Ammon's horn (tissue), 1 donor: ENCODE measurements at regions not wholly inside any gene's neighbourhood (a gene's known extent, or its start where the extent isn't known, plus 50 kb on each side); places are given as distances from the start of the nearest gene placed in this dataset.
"Not testable (repeated sequence)": the region's sequence is repeated elsewhere in the genome, so short reads cannot be mapped to it uniquely, and the experiment has no call there.

ENCODE experiments used
- DNase-seq: peaks from one replicate; pipeline ENCODE4 v3.0.0-alpha.2; 2016; ENCODE audit warnings: low spot score

GRCh38 chr7:34332006-34332405 is 326.0 kb upstream of the NPSR1 start:
- no peak for DNase-seq

- DNase-seq = no peak
Measured at GRCh38 chr7:34333184-34333583, 324.8 kb upstream of the NPSR1 start.

DNA sequence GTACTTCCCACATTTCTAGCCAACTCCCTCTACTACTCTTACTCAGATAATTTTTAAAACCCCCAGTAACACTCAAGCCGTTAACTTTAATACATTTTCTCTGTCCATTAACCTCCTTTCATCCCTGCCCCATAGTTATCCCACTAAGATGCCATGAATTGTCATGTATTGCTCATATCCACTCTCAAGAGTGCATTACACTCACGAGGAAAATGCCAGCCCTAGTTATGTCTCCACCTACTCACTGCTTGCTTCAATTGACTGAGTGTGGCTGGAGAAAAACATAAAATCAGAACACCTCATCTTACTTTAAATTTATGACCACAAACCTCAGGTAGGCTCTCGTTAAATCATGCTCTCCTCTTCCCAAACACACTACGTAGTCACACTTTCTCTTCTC is 324.1 kb upstream of the NPSR1 start:
- DNase-seq = no peak

DNA sequence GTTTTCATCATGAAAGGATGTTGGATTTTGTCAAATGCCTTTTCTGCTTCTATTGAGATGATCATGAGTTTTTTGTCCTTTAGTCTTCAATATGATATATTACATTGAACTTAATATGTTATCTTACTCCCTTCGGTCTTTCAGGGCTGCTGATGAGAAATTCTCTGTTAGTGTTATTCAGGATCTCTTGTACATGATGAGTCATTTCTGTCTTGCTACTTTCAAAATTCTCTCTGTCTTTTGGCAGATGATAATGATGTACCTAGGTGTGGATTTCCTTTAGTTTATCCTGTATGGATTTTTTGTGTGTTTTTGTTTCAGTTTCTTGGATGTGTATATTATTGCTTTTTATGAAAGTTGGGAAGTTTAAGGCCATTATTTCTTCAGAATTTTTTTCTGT is 320.9 kb upstream of the NPSR1 start:
- no peak for DNase-seq

DNA sequence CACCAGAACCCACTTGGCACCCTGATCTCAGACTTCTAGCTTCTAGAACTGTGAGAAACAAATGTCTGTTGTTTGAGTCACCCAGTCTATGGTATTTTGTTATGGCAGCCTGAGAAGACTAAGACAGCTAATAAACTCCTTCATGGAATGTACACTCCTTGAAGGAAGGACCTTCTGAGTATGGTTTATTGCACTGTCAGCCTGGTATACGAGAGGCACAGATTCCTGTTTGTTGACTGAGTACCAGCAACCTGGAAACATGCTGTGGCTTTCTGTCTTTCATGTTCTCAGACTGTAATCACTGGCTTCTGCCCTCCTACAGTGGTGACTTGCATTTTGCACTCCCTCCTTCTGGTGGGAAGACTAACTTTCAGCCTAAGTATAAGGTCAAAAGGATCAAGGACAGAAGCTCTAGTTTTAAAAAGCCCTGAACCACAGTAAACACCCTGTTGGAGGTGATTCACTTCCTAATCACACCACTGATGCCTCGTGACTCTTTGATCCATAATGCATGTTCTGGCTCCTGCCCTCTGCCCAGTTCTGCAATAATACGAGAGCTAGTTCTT is 319.0 kb upstream of the NPSR1 start:
- DNase-seq = no peak

- no peak for DNase-seq
Measured at GRCh38 chr7:34341326-34341725, 316.7 kb upstream of the NPSR1 start.

DNA sequence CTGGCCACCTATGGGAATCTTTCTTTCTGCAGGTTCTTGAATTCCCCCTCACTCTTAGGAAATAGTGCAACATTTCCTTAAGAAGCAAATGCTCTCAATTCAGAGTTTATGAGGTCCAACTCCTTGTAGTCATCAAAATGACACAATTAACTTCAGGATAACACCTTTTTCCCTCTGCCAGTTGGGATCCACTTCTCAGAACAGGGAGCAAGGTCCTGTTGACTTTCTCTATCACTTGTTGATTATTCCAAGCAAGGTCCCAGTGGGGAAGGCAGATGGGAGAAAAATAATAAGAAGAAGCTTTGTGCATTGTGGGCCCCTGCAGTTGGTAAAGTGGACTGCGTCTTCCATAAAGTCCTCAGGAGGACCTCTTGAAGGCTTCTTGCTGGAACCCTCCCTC is 315.6 kb upstream of the NPSR1 start:
- DNase-seq = no peak

- no peak for DNase-seq
Measured at GRCh38 chr7:34343667-34344066, 314.4 kb upstream of the NPSR1 start.

DNA sequence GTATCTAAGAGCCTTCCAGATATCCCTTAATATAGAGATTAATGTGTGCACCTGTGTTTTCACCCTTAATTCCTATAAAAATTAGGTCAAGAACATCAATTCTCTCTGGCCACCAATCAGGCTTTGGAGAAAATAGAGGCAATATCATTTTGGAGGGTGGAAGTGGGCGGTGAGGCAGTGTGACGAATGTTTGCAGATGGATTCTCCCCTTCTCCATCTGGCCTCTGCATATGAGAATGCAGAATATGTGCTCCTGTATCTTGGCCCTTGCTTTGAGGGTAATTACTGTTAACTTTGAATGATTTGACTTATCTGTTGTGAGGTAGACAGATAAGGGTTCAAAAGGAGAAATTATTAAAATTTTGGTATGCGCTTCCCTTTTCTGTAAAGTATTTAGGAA is 304.0 kb upstream of the NPSR1 start:
- DNase-seq = peak; percentile 53

DNA sequence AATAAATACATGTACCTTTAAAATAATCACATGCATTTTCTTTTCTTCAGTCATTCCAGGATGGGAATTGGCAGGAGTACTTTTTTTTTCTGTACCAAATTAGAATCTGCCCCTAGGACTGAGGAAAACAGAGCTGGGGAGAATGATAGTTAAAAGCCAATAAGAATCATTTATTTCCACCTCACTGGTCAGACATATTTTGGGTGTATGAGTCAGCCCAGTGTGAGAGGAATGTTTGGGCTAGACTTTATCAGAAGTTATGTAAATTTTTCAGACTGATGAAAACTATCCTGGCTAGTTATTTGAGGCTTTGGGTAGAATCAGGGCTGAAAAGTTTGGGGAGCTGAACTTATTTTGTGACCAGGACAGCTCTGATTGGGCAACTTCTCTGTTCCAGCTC is 303.1 kb upstream of the NPSR1 start:
- DNase-seq = no peak

GRCh38 chr7:34357068-34357467 is 300.9 kb upstream of the NPSR1 start:
- no peak for DNase-seq

DNA sequence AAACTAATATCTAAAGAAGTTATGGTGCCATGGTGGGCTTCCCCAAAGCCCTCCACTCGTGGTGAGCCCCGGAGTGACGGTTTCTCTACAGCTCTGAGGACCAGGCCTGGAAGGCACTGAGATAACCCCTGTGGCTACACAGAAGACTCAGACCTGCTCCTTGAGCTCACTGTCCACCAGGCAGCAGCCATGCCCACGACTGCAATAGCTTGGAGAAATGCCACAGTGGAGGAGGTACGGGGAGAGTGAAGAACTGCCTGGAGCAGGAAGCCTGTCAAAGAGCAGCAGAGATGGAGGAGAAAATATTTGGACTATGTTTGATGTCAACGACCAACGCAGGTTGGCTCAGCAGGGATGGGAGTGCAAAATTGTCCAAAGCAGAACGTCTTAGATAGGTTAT is 300.1 kb upstream of the NPSR1 start:
- DNase-seq = no peak

- not testable (repeated sequence) for DNase-seq
Measured at GRCh38 chr7:34358578-34358977, 299.4 kb upstream of the NPSR1 start.

GRCh38 chr7:34361663-34362250 is 296.3 kb upstream of the NPSR1 start:
- DNase-seq = peak; percentile 65

GRCh38 chr7:34362621-34363020 is 295.4 kb upstream of the NPSR1 start:
- no peak for DNase-seq

DNA sequence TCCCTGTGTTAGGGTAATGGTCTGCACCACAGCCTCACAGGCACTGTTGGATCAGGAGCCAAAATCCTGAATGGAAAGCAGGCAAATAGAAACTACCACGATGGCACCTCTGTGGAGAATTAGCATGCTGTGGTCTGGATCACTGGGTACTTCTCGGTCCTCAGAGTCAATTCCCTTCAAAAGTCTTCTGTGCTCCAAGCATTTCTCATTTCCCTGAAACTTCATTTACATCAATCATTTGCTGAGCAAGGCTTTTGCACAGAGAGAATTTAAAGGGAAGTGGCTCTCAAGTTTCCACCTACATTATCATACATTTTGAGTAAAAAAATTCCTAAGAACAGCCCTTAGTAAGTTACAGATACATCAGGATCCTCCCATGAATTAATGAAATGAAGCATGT is 293.9 kb upstream of the NPSR1 start:
- no peak for DNase-seq

DNA sequence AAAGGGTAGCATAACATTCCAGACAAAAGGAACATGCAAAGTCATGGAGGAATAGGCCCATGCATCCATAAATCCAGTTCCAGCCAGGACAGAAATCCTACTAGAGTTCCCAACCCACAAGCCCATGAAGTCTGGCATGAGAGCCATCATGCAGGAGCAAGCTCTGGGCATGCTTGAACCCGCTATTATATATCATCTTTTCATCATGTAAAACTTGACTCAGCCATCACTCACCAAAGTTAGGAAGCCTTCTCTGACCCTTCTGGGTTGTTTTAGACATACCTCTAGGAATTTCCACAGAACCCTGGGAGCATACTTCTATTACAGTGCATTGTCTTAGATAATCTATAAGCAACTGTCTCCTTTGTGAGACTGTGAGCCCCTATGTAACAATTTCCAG is 293.0 kb upstream of the NPSR1 start:
- no peak for DNase-seq

GRCh38 chr7:34365611-34366010 is 292.4 kb upstream of the NPSR1 start:
- DNase-seq = no peak

- DNase-seq = no peak
Measured at GRCh38 chr7:34371922-34372321, 286.1 kb upstream of the NPSR1 start.

DNA sequence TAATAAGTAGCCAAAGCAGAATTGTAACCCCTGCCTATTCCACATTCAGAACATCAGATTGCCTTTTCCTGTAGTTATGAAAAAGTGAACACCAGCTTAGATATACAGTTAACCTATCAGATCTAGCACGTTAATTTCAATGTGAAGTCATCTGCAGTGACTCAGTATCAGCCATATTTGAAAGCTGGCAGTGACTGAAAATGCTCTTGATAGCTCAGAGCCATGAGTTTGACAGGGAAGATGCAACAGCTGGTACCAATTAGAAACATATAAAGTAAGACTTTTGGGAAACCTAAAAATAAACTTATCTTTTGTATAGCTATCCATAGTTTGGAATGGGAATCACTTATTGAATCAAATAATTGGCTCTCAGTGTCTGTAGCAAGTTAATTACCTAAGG is 284.1 kb upstream of the NPSR1 start:
- DNase-seq = no peak

DNA sequence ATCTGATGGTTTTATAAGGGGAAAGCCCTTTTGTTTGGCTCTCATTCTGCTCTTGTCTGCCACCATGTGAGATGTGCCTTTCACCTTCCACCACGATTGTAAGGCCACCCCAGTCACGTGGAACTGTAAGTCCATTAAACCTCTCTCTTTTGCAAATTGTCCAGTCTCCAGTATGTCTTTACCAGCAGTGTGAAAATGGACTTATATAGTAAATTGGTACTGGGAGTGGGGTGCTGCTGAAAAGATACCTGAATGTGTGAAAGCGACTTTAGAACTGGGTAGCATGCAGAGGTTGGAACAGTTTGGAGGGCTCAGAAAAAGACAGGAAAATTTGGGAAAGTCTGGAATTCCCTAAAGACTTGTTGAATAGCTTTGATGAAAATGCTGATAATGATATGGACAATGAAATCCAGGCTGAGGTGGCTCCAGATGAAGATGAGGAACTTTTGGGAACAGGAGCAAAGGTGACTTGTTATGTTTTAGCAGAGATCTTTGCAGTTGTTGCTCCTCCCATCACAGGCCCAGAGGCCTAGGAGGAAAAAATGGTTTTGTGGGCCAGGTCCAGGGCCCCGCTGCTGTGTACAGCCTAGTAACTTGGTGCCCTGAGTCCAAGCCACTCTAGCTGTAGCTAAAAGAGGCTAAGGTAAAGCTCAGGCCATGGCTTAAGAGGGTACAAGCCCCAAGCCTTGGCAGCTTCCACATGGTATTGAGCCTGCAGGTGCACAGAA is 275.7 kb upstream of the NPSR1 start:
- no peak for DNase-seq

DNA sequence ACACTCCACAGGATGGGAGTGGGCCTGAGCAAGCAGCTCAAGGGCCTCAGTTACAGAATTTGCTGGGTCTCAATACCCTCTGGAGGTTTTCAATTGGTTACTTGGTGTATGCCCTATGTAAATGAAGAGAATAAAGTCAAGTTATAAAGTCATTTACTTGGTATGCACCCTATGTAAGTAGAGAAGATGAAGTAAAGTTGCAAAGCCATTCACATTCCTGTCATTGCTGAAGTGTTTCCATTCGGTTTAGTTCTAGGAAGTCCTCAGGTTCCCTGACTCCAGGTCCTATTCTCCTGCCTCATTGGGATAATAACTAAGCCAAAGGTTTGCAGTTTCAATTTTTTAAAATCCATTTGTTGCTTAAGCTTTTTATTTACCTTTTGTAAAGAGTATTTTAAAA is 272.6 kb upstream of the NPSR1 start:
- DNase-seq = no peak

DNA sequence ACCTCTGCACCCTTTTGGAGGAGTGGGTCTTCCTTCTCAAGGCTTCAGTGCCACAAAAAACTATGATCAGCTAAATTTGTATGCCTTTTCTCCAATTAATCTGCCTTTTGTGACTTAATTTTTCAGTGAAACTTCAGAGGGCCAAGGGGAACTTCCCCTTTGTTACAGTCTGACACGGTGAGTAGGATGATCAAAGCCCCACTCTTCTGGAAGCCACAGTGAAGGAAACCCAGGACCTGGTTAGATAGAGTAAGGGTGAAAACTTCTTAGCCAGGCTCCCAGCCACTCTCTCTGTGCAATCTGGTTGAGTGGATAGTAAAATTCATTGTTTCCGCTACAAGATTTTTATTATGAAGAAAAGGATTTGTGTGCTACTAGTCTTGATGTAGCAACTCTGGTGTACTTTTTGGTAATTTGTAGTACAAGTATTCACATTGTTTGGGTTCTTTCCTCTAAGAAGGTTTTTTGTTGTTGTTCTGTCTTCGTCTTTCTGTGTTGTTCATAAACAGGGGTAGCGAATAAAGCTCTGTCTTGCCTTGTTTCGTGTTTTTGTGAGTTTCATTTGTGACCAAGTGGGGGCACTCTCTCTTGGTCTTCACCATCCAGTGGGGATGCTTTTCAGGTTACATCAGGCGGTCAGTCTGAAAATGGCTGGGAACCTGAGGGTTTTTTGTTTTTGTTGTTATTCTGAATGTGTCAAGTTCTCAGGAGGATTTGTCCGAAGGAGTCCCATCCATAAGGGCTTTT is 268.5 kb upstream of the NPSR1 start:
- DNase-seq = no peak
